ENCODE measurements at regions not wholly inside any gene's neighbourhood (a gene's known extent, or its start where the extent isn't known, plus 50 kb on each side); places are given as distances from the start of the nearest gene placed in this dataset.

- Histone ChIP-seq H2BK15ac (ENCODE audit: low read length) (no peak overlapping the region), H3K79me1 (ENCODE audit: low read depth, low read length) (no peaks in the 10 kb centered on the region), H3K4ac (replicated peaks; ENCODE audit: insufficient read length, low read depth, low read length) (no peak overlapping the region), H2BK20ac (ENCODE audit: low read length) (no peak overlapping the region), H2AK5ac (ENCODE audit: low read depth, low read length) (no peak overlapping the region), H3K56ac (replicated peaks; ENCODE audit: insufficient read length, low read depth, low read length) (no peak overlapping the region), H2AFZ (ENCODE audit: low read length) (no peak overlapping the region), H3K4me2 (ENCODE audit: insufficient read depth in 1 of 2, low read depth in 2 of 2, low read length in 2 of 2) (no peak overlapping the region), H2BK120ac (replicated peaks; ENCODE audit: low read depth, low read length) (no peak overlapping the region), H4K20me1 (replicated peaks in 1 of 2; ENCODE audit: control insufficient read depth in 1 of 2, insufficient read depth in 2 of 2, low read length in 2 of 2) (no peaks in the 10 kb centered on the region), H3K27ac (ENCODE audit: low read depth, low read length) (no peak overlapping the region), H3K9ac (replicated peaks in 1 of 4; ENCODE audit: extremely low read depth in 1 of 4, low read depth in 3 of 4, low read length in 3 of 4) (no peak overlapping the region), H3K4me3 (ENCODE audit: extremely low read depth in 1 of 4, insufficient read depth in 2 of 4, low read depth in 3 of 4, low read length in 4 of 4) (no peak overlapping the region), H3K23ac (ENCODE audit: insufficient read length) (no peak overlapping the region), H4K8ac (ENCODE audit: extremely low read depth, insufficient read depth, low read length) (no peak overlapping the region), H3K4me1 (replicated peaks in 1 of 4; ENCODE audit: control insufficient read depth in 3 of 4, insufficient read depth in 4 of 4, low read length in 3 of 4) (no peaks in the 10 kb centered on the region), H2BK5ac (ENCODE audit: low read depth, low read length) (no peak overlapping the region), H3K18ac (ENCODE audit: extremely low read depth, low read length) (no peak overlapping the region), H3K27me3 (replicated peaks in 1 of 4; ENCODE audit: control insufficient read depth in 3 of 4, extremely low read depth in 1 of 4, insufficient read depth in 3 of 4, low read length in 3 of 4) (no peaks in the 10 kb centered on the region), H3K23me2 (ENCODE audit: low read depth, low read length) (no peaks in the 10 kb centered on the region), H3K9me3 (ENCODE audit: insufficient read depth in 2 of 2, low read depth in 1 of 2, low read length in 1 of 2) (no peaks in the 10 kb centered on the region), H3K79me2 (ENCODE audit: control insufficient read depth in 1 of 2, insufficient read depth in 2 of 2, low read length in 2 of 2) (no peaks in the 10 kb centered on the region), H3K36me3 (ENCODE audit: control insufficient read depth in 2 of 4, insufficient read depth in 4 of 4, low read length in 3 of 4) (no peaks in the 10 kb centered on the region), H4K5ac (ENCODE audit: insufficient read length, low read depth, low read length) (no peak overlapping the region), H4K91ac (replicated peaks; ENCODE audit: insufficient read length, low read length) (no peak overlapping the region), H3K14ac (ENCODE audit: insufficient read length) (no peak overlapping the region), H2BK12ac (ENCODE audit: low read depth, low read length) (no peak overlapping the region)
- no peak for TF ChIP-seq FOSL1 (IDR thresholded peaks at IDR 0.05; ENCODE audit: insufficient read depth, low read depth, low read length)
- no peak for TF ChIP-seq POU5F1 (IDR thresholded peaks at IDR 0.05; ENCODE audit: low read depth, low read length)
- TF ChIP-seq EP300 (IDR thresholded peaks at IDR 0.05; ENCODE audit: borderline replicate concordance in 1 of 2, low read depth in 2 of 2, low read length in 2 of 2): no peak
- TF ChIP-seq KDM4A (IDR thresholded peaks at IDR 0.05; ENCODE audit: low read depth, low read length, severe bottlenecking): no peak
- no peak for TF ChIP-seq EZH2 (IDR thresholded peaks at IDR 0.05; ENCODE audit: low read depth, low read length, severe bottlenecking)
- TF ChIP-seq KDM1A (IDR thresholded peaks at IDR 0.05; ENCODE audit: borderline replicate concordance, low read length): no peak
- TF ChIP-seq ASH2L (IDR thresholded peaks at IDR 0.05; ENCODE audit: low read length): no peak
- TF ChIP-seq, protein P1, sequence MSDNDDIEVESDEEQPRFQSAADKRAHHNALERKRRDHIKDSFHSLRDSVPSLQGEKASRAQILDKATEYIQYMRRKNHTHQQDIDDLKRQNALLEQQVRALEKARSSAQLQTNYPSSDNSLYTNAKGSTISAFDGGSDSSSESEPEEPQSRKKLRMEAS (IDR thresholded peaks at IDR 0.05): no peak
- TF ChIP-seq KDM5A (IDR thresholded peaks at IDR 0.05; ENCODE audit: low read length): no peak
- TF ChIP-seq ATF2 (IDR thresholded peaks at IDR 0.05; ENCODE audit: low read length): no peak
- no peak for TF ChIP-seq RXRA (IDR thresholded peaks at IDR 0.05; ENCODE audit: insufficient read depth, low read depth, low read length)
- CTCF ChIA-PET (ENCODE audit: partially characterized antibody): no interaction called here
- FAIRE-seq (no peak), DNase-seq (ENCODE audit: low read depth in 1 of 2, low spot score in 2 of 2) (no peak)
- POLR2A ChIA-PET (ENCODE audit: partially characterized antibody): no interaction called here
Measured at GRCh38 chrX:95645738-95646137, 1038.9 kb upstream of the DIAPH2 start.

Measured in H1 (cell line).